Activated CD4-positive, alpha-beta T cell treated with anti-CD3 and anti-CD28 coated beads for 48 hours (primary cell): ENCODE measurements at regions not wholly inside any gene's neighbourhood (a gene's known extent, or its start where the extent isn't known, plus 50 kb on each side); places are given as distances from the start of the nearest gene placed in this dataset.
A peak's percentile ranks its signal among the peaks of the same experiment; 100 is the strongest.
"Not testable (repeated sequence)": the region's sequence is repeated elsewhere in the genome, so short reads cannot be mapped to it uniquely, and the experiment has no call there.

Source experiments
- DNase-seq: peaks from one replicate; pipeline ENCODE4 v3.0.0-alpha.2; 2020

- no peak for DNase-seq
These were observed 152.2 kb upstream of the PDE1C start for GRCh38 chr7:32222251-32222900.

GRCh38 chr7:32221736-32222135, 151.5 kb upstream of the PDE1C start:
- DNase-seq = no peak

GRCh38 chr7:32221056-32221455, 150.8 kb upstream of the PDE1C start:
- no peak for DNase-seq

GRCh38 chr7:32219831-32220230, 149.6 kb upstream of the PDE1C start:
- DNase-seq = not testable (repeated sequence)

- no peak for DNase-seq
These were observed 149.2 kb upstream of the PDE1C start for GRCh38 chr7:32219416-32219815.

- DNase-seq = no peak
These were observed 148.6 kb upstream of the PDE1C start for GRCh38 chr7:32218741-32219288.

- no peak for DNase-seq
These were observed 147.9 kb upstream of the PDE1C start for GRCh38 chr7:32218154-32218467.

GRCh38 chr7:32217341-32218153, 147.3 kb upstream of the PDE1C start:
- no peak for DNase-seq

GRCh38 chr7:32216759-32217158, 146.6 kb upstream of the PDE1C start:
- no peak for DNase-seq

GRCh38 chr7:32215697-32216096, 145.5 kb upstream of the PDE1C start:
- no peak for DNase-seq

GRCh38 chr7:32214913-32215312, 144.7 kb upstream of the PDE1C start:
- DNase-seq = no peak

GRCh38 chr7:32212321-32212720, 142.1 kb upstream of the PDE1C start:
- DNase-seq = no peak

- DNase-seq = no peak
These were observed 136.8 kb upstream of the PDE1C start for GRCh38 chr7:32206987-32207386.

- DNase-seq = no peak
These were observed 136.3 kb upstream of the PDE1C start for GRCh38 chr7:32206488-32206887.

GRCh38 chr7:32205298-32205824, 135.2 kb upstream of the PDE1C start:
- DNase-seq = not testable (repeated sequence)

- DNase-seq = peak; percentile 9
These were observed 134.3 kb upstream of the PDE1C start for GRCh38 chr7:32204361-32205018.

- no peak for DNase-seq
These were observed 130.4 kb upstream of the PDE1C start for GRCh38 chr7:32200646-32201045.

- DNase-seq = no peak
These were observed 124.3 kb upstream of the PDE1C start for GRCh38 chr7:32194537-32194936.

- DNase-seq = no peak
These were observed 121.1 kb upstream of the PDE1C start for GRCh38 chr7:32191305-32191704.

GRCh38 chr7:32179567-32179966, 109.4 kb upstream of the PDE1C start:
- no peak for DNase-seq

GRCh38 chr7:32178677-32179366, 108.6 kb upstream of the PDE1C start:
- no peak for DNase-seq

GRCh38 chr7:32177232-32177631, 107.0 kb upstream of the PDE1C start:
- DNase-seq = no peak

GRCh38 chr7:32175099-32175498, 104.9 kb upstream of the PDE1C start:
- DNase-seq = no peak
